Loucy (cell line): ENCODE measurements at regions not wholly inside any gene's neighbourhood (a gene's known extent, or its start where the extent isn't known, plus 50 kb on each side); places are given as distances from the start of the nearest gene placed in this dataset.

Source experiments
- H2AFZ ChIP-seq: fragments of 200-600 bp; sonication (generic); 2 replicates; pipeline ENCODE4 v1.6.0; 2016; ENCODE audit warnings: antibody characterized with exemption, mild to moderate bottlenecking, low read length, moderate library complexity
- H3F3A ChIP-seq: fragments of 200-600 bp; 2 replicates; pipeline ENCODE4 v1.6.0; 2016; ENCODE audit warnings: antibody characterized with exemption, low read depth, mild to moderate bottlenecking
- H3K27me3 ChIP-seq: fragments of 200-600 bp; sonication (generic); 2 replicates; pipeline ENCODE4 v1.6.1; 2014; ENCODE audit warnings: low read length, mild to moderate bottlenecking; ENCODE audit not compliant: insufficient read depth, poor library complexity, severe bottlenecking
- H3K36me3 ChIP-seq: fragments of 200-600 bp; sonication (generic); 2 replicates; pipeline ENCODE4 v1.6.1; 2016; ENCODE audit warnings: low read length; ENCODE audit not compliant: insufficient read depth
- H3K4me1 ChIP-seq: fragments of 200-600 bp; sonication (generic); 2 replicates; pipeline ENCODE4 v1.5.1; 2014; ENCODE audit warnings: low read length, mild to moderate bottlenecking; ENCODE audit not compliant: insufficient read depth, poor library complexity, severe bottlenecking
- H3K4me2 ChIP-seq: fragments of 200-600 bp; sonication (generic); 2 replicates; pipeline ENCODE4 v1.6.0; 2014; ENCODE audit warnings: antibody characterized with exemption, low read length, low read depth, mild to moderate bottlenecking; ENCODE audit not compliant: poor library complexity, severe bottlenecking
- H3K4me3 ChIP-seq: fragments of 200-600 bp; sonication (generic); 2 replicates; pipeline ENCODE4 v1.5.1; 2014; ENCODE audit warnings: low read length, mild to moderate bottlenecking, mixed read lengths; ENCODE audit not compliant: poor library complexity, severe bottlenecking
- H3K79me2 ChIP-seq: fragments of 200-600 bp; sonication (generic); 2 replicates; pipeline ENCODE4 v1.6.1; 2014; ENCODE audit warnings: low read length; ENCODE audit not compliant: insufficient read depth
- H3K9ac ChIP-seq: fragments of 200-600 bp; sonication (generic); 2 replicates; pipeline ENCODE4 v1.6.0; 2014; ENCODE audit warnings: mild to moderate bottlenecking, low read depth, low read length, moderate library complexity; ENCODE audit not compliant: poor library complexity, severe bottlenecking
- H3K9me2 ChIP-seq: fragments of 200-600 bp; sonication (generic); replicated peaks from 2 replicates; pipeline ENCODE4 v1.6.1; 2016; ENCODE audit warnings: low read depth, low read length, mixed read lengths
- H3K9me3 ChIP-seq: fragments of 200-600 bp; sonication (generic); 2 replicates; pipeline ENCODE4 v1.6.1; 2014; ENCODE audit warnings: mild to moderate bottlenecking, antibody characterized with exemption, low read length, low read depth; ENCODE audit not compliant: insufficient read depth
- H4K20me1 ChIP-seq: fragments of 200-600 bp; sonication (generic); 2 replicates; pipeline ENCODE4 v1.6.0; 2014; ENCODE audit warnings: antibody characterized with exemption, low read length, mild to moderate bottlenecking; ENCODE audit not compliant: insufficient read depth, poor library complexity, severe bottlenecking
- CTCF ChIP-seq: fragments of 200-600 bp; sonication (generic); conservative IDR thresholded peaks from 2 replicates; pipeline ENCODE4 v1.5.1; 2014; ENCODE audit warnings: mild to moderate bottlenecking, antibody characterized with exemption, low read length
- EZH2phosphoT487 ChIP-seq: fragments of 200-600 bp; IDR thresholded peaks from 2 replicates; pipeline ENCODE4 v1.6.1; 2018; ENCODE audit warnings: antibody characterized with exemption, mild to moderate bottlenecking, moderate library complexity, borderline replicate concordance

DNA sequence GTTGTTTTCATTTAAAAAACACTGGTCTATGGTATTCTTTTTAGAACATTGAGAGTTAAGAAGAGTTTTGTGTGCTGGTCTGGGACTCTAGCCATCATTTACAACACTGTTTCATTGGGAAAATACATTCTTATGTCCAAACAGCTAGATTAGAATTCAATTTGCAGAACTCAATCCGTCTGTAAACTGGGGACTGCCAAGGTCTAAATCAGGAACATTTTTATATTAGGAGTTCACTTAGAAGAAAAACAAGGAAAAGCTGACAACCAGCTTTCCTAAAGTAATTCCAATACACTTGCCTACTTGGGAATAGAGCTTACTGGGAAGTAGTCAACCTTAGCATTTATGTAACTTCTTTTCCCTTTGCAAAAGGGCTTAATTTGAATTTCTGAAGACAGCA lies 91.5 kb upstream of the RNF152 start:
- Histone ChIP-seq H3K4me3 (no peak overlapping the region), H4K20me1 (no peaks in the 10 kb centered on the region), H3K79me2 (no peaks in the 10 kb centered on the region), H3K27me3 (no peaks in the 10 kb centered on the region), H2AFZ (no peak overlapping the region), H3F3A (no peaks in the 10 kb centered on the region), H3K9me2 (no peaks in the 10 kb centered on the region), H3K9me3 (no peaks in the 10 kb centered on the region), H3K4me2 (no peak overlapping the region), H3K4me1 (no peaks in the 10 kb centered on the region), H3K9ac (no peak overlapping the region), H3K36me3 (no peaks in the 10 kb centered on the region)
- TF ChIP-seq EZH2phosphoT487 (no peak), CTCF (no peak)

- TF ChIP-seq EZH2phosphoT487 (no peak), CTCF (no peak)
- H3K9me2 ChIP-seq: no peaks in the 10 kb centered on the region
- no peaks in the 10 kb centered on the region for H3F3A ChIP-seq
- no peaks in the 10 kb centered on the region for H3K36me3 ChIP-seq
- no peaks in the 10 kb centered on the region for H3K79me2 ChIP-seq
- H4K20me1 ChIP-seq: no peaks in the 10 kb centered on the region
- no peaks in the 10 kb centered on the region for H3K4me1 ChIP-seq
- H3K4me2 ChIP-seq: no peak overlapping the region
- H3K4me3 ChIP-seq: no peak overlapping the region
- no peak overlapping the region for H3K9ac ChIP-seq
- H3K9me3 ChIP-seq: no peaks in the 10 kb centered on the region
- no peaks in the 10 kb centered on the region for H3K27me3 ChIP-seq
- no peak overlapping the region for H2AFZ ChIP-seq
Observed at GRCh38 chr18:61982475-61982874, 89.7 kb upstream of the RNF152 start.

GRCh38 chr18:61980355-61980754 lies 87.5 kb upstream of the RNF152 start:
- no peak overlapping the region for H3K4me2 ChIP-seq
- no peaks in the 10 kb centered on the region for H3K79me2 ChIP-seq
- H3K4me3 ChIP-seq: no peak overlapping the region
- H2AFZ ChIP-seq: 0 out of 2 replicates have a peak overlapping the region, but pooled peaks have one; percentile 60
- no peaks in the 10 kb centered on the region for H3F3A ChIP-seq
- H3K9me2 ChIP-seq: no peaks in the 10 kb centered on the region
- no peaks in the 10 kb centered on the region for H3K4me1 ChIP-seq
- H3K36me3 ChIP-seq: no peaks in the 10 kb centered on the region
- TF ChIP-seq CTCF (no peak), EZH2phosphoT487 (no peak)
- H3K9me3 ChIP-seq: no peaks in the 10 kb centered on the region
- H3K27me3 ChIP-seq: no peaks in the 10 kb centered on the region
- H3K9ac ChIP-seq: no peak overlapping the region
- H4K20me1 ChIP-seq: no peaks in the 10 kb centered on the region
